HG03457 (cell line): ENCODE measurements at regions not wholly inside any gene's neighbourhood (a gene's known extent, or its start where the extent isn't known, plus 50 kb on each side); places are given as distances from the start of the nearest gene placed in this dataset.
"Not testable (repeated sequence)": the region's sequence is repeated elsewhere in the genome, so short reads cannot be mapped to it uniquely, and the experiment has no call there.

Experiments
- ATAC-seq: cut with Tn5 transposase; IDR thresholded peaks from one replicate; pipeline ENCODE4 v1.9.1; 2021; ENCODE audit warnings: moderate number of reproducible peaks; ENCODE audit not compliant: unreplicated experiment

GRCh38 chr2:142758973-142759372 lies 118.5 kb upstream of the KYNU start:
- no peak for ATAC-seq

GRCh38 chr2:142757111-142757510 lies 120.4 kb upstream of the KYNU start:
- no peak for ATAC-seq

GRCh38 chr2:142756430-142756829 lies 121.0 kb upstream of the KYNU start:
- no peak for ATAC-seq

GRCh38 chr2:142755191-142755590 lies 122.3 kb upstream of the KYNU start:
- ATAC-seq = no peak

- no peak for ATAC-seq
Observed at GRCh38 chr2:142754182-142754581, 123.3 kb upstream of the KYNU start.

GRCh38 chr2:142750858-142751257 lies 126.6 kb upstream of the KYNU start:
- no peak for ATAC-seq

- ATAC-seq = no peak
Observed at GRCh38 chr2:142748559-142749099, 128.8 kb upstream of the KYNU start.

GRCh38 chr2:142745691-142746090 lies 131.8 kb upstream of the KYNU start:
- no peak for ATAC-seq

GRCh38 chr2:142742371-142743214 lies 134.9 kb upstream of the KYNU start:
- no peak for ATAC-seq

- no peak for ATAC-seq
Observed at GRCh38 chr2:142741764-142742269, 135.6 kb upstream of the KYNU start.

GRCh38 chr2:142734770-142735169 lies 142.7 kb upstream of the KYNU start:
- no peak for ATAC-seq

GRCh38 chr2:142734231-142734630 lies 143.2 kb upstream of the KYNU start:
- ATAC-seq = no peak

GRCh38 chr2:142729814-142730213 lies 147.7 kb upstream of the KYNU start:
- not testable (repeated sequence) for ATAC-seq

GRCh38 chr2:142727821-142728478 lies 149.5 kb upstream of the KYNU start:
- ATAC-seq = not testable (repeated sequence)

- ATAC-seq = no peak
Observed at GRCh38 chr2:142725386-142725785, 152.1 kb upstream of the KYNU start.

- no peak for ATAC-seq
Observed at GRCh38 chr2:142724713-142725349, 152.6 kb upstream of the KYNU start.

- ATAC-seq = no peak
Observed at GRCh38 chr2:142724186-142724585, 153.3 kb upstream of the KYNU start.

GRCh38 chr2:142723236-142723635 lies 154.2 kb upstream of the KYNU start:
- ATAC-seq = no peak

GRCh38 chr2:142722569-142722968 lies 154.9 kb upstream of the KYNU start:
- ATAC-seq = no peak

GRCh38 chr2:142722086-142722485 lies 155.4 kb upstream of the KYNU start:
- no peak for ATAC-seq

- no peak for ATAC-seq
Observed at GRCh38 chr2:142721015-142721414, 156.4 kb upstream of the KYNU start.
